Amniotic stem cell (primary cell): ENCODE measurements at regions not wholly inside any gene's neighbourhood (a gene's known extent, or its start where the extent isn't known, plus 50 kb on each side); places are given as distances from the start of the nearest gene placed in this dataset.

Experiments
- DNase-seq: peaks from one replicate; lab custom pipeline; 2025; lab: John Stamatoyannopoulos, UW

DNA sequence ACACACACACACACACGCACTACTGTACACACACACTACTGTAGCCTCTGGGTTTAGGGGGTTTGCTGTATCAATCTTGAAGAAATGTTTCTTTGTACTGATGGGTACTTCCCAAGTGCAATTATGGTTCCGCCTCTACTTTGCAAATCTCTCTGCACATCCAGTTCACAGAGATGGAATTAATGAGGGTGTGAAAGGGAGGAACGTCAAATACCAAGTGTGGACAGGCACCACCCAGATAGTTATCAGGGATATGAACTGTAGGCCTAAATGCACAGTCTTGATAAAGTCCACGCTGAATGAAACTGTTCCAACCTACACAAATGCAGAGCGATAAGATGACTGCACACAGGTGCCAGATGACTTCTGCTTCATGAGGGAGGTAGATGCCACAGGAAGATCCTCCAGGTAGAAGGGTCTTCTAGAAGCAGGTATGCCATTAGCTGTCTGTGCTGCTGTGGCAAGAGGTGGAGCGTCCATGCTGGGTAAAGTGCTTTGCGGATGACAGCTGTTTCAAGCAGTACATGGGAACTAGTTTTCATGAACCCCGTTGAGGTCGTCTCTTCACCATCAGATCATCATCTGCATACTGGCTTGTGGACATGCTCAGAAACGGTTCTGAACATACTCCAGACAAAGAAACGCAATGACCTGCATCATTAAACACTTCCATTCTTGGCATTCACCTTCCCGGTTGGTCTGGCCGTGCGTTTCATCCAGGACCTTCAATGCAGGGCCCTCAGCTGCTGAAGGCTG lies 314.3 kb upstream of the RTL1 start:
- no peak for DNase-seq

- DNase-seq, result no peak
Observed at GRCh38 chr14:101219896-101220703, 316.6 kb upstream of the RTL1 start.

DNA sequence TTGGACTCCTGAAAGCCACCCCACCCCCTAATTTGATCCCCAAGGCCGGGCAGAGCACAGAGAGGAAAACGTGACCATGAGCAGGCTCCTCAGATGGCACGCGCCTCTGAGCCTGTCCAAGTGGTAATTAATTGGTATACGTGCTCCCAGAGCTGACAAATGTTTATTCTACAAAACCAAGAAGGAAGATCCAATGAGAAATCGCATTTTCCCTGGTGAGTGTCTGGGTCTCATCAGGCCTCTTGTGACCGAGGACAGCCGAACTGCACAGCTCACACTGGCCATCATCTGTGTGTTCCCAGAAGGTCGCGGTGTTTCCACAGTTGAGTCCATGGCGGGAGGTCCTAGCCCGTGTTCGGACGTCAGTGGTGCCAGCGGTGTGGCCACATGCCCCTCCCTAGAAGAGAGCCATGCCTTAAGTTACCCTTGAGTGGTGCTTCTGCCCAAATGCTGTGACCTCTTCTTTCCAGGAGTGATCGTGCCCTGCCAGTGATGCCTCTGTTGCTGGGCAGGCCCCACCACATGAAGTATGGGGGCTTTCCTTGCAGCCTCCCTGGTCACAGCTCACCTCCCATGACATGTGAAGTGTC lies 317.5 kb upstream of the RTL1 start:
- no peak for DNase-seq

DNA sequence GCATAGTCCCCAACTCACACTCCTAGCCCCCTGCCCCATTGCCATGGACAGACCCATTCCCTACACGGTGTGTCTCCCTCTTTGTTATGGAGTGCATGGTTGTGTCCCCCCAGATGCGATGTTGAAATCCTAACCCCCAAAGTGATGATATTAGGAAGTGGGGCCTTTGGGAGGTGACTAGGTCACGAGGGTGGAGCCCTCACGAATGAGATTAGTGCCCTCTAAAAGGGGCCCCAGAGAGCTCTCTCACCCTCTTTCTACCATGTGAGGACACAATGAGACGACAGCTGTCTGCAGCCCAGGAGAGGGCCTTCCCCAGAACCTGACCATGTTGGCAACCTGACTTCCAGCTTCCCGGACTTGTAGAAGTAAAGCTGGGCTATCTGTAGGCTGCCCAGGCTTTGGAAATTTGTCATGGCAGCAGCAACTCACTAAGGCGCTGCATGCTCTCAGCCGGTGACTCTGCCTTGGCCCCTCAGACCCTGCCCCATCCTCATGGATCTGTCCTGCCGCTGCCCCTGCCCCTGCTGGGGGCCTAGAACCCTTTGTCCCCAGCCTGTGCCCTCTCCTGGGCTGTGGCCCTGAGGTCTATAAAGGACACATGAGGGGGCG lies 318.1 kb upstream of the RTL1 start:
- DNase-seq, result no peak

DNA sequence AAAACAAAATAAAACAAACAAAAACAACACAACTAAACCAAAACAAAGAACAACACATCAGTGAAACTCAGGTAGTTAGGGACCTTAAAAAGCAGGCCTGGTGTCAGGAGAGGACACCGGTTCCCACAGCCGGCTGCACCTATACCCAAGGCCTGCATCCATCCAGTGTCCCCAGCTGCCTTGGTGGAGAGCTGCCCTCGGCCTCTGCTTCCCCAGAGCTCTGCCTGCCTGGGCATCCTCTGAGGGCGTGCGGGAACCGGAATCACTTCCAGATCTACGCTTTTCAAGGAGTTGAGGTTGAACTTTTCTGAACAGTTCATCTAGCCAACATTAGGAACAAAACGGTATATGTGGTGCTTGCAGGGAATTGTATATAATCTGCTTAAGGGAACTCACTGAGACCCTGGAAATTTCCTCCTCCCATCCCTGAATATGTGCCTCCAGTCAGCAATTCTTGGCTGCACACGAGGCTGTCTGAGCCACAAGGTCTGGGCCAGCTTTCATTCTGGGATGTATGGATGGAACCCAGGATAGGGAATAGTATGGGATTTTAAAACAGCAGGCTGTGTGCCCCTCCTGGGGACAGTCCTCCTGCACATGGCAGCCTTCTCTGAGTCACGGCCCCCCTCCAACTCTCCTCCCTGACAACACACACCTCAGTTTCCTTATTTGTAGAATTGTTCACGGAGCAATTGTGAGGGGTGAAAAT lies 319.0 kb upstream of the RTL1 start:
- no peak for DNase-seq

DNA sequence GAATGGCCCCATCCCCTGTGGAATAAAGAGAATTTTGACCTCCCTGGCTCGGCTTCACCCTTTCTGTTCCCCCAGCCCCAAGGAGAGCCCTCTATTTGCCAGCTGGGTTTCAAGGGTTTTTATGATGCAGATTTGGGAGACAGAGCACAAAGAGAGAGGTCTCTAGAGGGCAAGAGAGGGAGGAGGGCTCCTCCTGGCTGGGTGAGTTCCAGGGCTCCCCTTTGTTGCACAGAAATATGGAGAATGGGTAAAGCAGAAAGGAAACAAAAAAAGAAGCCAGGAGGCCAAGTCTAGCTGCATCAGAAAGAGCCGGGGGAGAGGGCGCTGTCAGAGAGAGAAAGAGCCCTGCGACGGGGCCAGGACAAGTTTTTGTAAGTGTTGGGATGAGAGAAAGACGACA lies 319.6 kb upstream of the RTL1 start:
- DNase-seq, result no peak

DNA sequence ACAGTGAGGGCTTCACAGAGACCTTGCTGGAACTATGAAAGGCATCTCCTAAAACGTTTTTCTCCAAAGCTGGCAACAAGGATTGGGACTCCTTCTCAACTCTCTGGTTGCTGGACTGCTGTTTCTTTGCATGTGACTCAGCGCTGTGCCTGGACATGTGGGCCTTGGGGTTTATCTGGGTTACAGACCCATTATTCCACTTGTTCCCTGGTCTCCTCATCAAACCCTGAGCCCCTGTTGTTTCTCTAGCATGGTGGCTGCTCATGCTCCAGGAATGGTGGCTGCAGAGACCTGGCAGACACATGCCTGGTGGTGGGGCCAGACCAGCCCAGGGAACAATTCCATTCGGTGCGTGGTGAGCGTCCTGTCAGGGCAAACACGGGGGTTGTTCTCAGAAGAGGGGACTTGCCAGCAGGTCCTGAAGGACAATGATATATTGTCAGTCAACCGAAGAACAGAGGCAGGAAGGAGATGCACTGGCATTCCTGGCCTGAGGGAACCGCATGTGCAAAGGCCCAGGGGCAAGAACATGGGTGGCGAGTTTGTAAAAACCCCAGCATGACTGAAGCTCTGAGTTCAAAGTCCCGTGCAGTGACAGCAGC lies 320.1 kb upstream of the RTL1 start:
- DNase-seq, result no peak

GRCh38 chr14:101224356-101225156 lies 321.0 kb upstream of the RTL1 start:
- no peak for DNase-seq

DNA sequence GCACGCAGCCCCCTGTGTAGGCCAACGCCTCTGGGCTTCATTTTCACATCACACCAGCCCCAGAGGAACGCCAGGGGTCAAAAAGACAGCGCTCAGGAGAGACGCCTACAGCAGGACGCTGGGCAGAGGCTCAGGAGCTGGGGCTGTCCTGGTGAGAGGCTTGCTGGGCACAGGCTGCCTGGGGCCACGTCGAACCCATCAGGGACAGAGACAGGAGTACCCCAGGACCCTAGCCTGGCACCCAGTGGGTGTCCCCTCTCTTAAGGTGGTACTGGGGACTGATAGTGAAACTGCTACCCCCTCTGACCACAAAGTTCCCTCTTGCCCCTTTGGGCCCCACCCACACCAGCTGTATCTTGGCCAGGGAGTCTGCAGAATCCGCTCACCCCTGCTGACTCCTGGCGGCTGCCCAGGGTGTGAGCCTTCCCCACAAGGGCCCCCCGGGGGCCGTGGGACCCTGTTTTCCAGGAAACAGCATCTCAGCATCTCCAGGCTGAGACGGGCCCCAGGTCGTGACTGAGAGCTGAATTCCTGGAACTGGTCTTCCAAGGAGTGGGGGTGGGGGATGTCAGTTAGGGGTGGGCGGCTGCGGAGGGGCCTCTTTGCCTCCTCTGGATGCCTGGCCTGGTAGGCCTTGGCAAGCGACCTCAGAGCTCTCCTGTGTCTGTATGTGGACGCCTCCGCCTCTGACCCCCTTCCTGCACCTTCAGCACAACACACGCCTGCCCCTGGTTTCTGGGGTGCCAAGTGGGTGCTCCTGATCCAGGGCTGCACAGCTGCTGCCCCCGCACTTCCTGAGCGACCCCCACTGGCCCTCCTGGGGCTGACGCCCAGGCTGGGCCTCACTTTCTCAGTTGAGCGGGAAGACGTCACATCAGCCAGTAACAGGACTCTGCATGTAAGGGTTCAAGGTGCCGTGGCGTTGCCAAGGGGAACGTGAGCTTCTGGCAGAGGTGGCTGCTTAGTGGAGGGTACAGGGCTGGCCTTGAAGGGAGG lies 321.9 kb upstream of the RTL1 start:
- no peak for DNase-seq

DNA sequence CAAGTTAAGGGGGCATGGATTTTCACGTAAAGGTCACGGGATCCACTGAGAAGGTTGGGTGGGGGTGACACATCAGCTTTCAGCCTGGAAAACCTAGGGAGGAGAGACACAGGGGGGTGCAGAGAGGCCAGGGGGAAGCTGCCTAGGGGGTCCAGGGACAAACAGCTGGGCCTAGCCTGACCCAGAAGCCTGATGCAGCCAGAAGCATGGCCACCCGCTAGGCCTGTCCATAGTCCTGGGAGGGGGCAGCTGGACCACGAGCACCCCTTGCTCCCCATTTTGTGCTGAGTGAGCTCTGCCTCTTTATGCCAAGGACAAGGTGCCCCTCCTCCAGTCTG lies 322.7 kb upstream of the RTL1 start:
- no peak for DNase-seq

DNA sequence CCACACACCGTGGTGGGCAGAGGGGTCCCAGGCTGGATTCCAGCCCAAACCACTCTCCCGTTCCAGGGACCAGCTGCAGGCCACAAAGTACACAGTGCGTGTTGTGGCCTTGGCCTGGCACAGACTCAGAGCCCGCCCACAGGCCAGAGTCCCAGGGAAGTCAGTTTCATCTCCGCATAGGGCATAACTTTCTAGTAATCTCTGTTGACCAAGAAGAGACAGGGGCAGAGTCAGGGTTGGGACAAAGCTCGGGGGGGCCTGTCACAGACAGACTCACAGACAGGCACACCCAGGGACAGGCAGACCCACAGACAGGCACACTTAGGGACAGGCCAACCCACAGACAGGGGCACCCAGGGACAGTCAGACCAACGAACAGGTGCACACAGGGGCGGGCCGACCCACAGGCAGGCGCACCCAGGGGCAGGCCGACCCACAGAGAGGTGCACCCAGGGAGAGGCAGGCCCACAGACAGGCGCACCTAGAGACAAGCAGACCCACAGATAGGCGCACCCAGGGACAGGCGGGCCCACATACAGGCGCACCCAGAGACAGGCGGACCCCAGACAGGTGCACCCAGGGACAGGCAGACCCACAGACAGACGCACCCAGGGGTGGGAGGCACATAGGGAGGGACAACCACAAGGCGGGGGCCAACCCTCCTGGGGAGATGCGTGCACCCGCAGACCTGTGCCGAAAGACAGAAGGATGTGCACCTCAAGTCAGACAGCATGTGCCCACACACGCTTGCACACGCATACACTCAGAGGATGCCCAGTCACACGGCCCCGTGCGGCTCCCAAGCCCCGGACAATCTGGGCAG lies 323.3 kb upstream of the RTL1 start:
- no peak for DNase-seq

DNA sequence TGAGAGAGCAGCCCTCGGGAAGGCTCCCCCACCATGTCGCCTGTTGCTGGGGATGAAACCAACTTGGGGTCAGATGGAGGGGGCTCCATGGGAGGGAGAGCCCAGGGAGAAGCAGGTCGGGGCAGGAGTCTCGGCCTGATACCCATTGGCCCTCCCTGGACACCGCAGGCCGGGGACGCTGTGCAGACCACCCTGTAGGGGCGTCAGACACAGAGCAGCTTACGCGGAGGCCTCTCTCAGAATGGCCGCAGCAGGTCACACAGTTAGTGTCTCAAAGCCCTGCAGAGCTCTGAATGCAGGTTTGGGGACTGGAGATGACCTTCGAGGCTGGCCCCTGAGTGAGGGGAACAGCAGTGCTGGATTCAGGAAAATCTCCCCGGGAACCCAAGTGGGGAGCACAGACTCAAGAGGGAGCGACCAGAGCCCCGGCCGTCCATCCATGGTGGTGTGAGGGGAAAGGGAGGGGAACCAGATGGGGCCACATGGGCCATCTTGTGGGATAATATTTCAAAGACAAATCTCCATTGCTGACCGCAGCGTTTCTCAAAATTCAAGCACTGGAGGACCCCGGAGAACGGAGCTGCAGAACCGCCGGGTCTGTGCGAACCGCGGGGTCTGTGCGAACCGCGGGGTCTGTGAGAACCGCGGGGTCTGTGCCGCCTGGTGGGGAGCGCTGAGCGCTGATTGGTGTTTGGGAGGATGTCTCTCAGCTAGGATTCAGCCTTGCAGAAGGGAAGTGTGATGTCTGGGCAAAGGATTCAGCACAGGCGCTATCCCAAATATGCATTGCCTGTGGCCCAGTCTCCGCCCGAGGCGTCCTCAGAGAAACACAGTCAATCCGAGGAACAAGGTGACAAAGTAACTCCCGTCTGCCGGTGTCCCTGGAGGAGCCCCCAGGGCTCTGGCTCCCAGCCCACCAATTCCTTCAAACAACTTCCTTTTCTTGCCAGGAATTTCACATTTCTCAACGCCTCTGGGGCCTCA lies 324.4 kb upstream of the RTL1 start:
- no peak for DNase-seq

- DNase-seq, result no peak
Observed at GRCh38 chr14:101228949-101229541, 325.5 kb upstream of the RTL1 start.

GRCh38 chr14:101229666-101230065 lies 326.1 kb upstream of the RTL1 start:
- no peak for DNase-seq

DNA sequence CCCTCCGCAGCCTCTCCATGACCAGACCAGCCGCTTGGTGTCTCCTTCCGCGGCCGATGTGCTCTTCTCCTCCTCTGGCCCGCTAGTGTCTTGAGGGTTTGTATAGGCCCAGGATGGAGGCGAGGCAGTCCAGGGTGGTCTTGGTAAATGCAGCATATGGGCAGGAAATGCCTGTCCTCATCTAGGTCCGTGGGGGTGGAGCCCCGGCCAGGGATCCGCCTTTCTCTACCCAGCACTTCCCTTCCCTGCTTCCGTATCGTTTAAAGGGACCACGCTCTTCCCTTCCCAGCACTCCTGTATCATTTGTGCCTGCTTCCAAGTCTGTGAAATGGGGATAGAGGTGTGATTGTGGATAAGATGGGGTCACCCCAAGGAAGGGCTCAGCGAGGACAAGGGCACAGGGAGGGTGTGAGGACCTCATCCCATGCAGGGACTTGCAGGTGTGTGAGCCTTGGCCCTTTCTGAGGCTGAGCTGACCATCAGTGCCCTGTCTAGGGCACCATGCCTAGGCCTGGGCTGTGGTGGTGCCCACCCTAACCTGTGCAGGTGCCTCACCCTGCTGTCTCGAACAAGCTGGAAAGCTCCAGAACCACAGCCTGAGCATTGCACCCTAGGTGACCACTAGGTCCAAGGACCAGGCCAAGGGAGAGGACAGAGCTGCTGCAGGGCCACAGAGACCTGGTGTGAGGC lies 326.8 kb upstream of the RTL1 start:
- DNase-seq, result no peak

- DNase-seq, result no peak
Observed at GRCh38 chr14:101230851-101231550, 327.5 kb upstream of the RTL1 start.
